HG02763 (cell line): ENCODE measurements at regions not wholly inside any gene's neighbourhood (a gene's known extent, or its start where the extent isn't known, plus 50 kb on each side); places are given as distances from the start of the nearest gene placed in this dataset.

Experiments used
- ATAC-seq: cut with Tn5 transposase; IDR thresholded peaks from one replicate; pipeline ENCODE4 v1.9.1; 2021; ENCODE audit warnings: mild to moderate bottlenecking, moderate library complexity; ENCODE audit not compliant: unreplicated experiment

GRCh38 chr4:157572951-157573350 is 352.4 kb downstream of the GRIA2 start:
- ATAC-seq = no peak

GRCh38 chr4:157572284-157572683 is 351.8 kb downstream of the GRIA2 start:
- no peak for ATAC-seq

- no peak for ATAC-seq
These were observed 344.2 kb downstream of the GRIA2 start for GRCh38 chr4:157564771-157565170.

- no peak for ATAC-seq
These were observed 343.7 kb downstream of the GRIA2 start for GRCh38 chr4:157564218-157564617.

DNA sequence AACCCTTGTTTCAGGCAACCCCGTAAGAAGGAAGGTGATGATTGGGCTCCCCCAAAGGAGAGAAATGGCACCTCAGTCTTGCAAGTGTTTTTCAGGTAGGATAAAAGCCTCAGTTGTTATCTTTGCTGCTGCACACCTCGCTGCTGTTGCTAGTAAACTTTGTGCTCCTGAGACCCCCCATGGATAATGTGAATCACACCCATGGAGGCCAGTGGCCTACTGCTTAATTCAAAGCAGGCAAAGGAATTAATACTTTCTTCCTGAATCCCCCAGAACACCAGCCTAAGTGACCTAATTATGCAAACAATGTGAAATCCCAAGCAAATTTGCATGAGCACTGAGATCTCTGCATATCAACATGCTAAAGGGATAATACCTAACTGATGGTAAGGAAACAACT is 337.5 kb downstream of the GRIA2 start:
- no peak for ATAC-seq

- ATAC-seq = no peak
These were observed 329.5 kb downstream of the GRIA2 start for GRCh38 chr4:157550028-157550427.

- ATAC-seq = no peak
These were observed 307.4 kb downstream of the GRIA2 start for GRCh38 chr4:157527954-157528353.

DNA sequence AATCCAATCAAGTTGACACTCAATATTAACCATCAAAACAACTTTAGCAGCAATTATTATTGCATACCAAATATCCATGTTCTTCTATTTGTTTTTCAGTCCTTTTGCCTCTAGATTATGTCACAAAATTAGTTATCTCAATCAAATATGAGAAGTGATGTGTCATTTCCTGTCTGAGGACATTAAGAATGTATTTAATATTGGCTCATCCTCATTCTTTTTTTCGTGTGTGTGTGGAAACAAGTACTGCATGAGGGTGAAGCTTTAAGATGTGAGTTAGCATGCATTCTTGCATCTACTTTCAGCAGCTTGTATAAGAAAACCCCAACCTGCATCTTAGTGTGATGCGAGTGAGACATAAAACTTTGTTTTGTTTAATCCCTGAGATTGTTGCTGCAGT is 301.4 kb downstream of the GRIA2 start:
- no peak for ATAC-seq

DNA sequence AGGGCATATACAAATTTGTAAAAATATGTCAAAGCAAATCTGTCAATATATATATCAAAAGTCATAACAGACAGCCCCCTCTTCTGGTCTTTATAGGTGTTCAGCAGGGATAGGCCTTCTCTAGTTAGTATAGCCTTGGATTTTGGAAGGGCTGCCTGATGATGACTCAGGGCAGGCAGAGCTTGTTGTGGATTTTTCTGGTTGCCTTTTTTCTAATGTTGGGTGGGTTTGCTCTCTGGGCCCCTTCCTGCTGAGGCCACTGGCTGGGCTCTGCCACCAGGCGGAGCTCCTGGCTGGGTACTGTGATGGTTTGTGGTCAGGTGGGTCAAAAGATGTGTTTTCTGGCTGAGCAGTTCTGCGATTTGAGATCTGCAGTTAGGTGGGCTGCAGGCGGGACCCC is 294.2 kb downstream of the GRIA2 start:
- no peak for ATAC-seq

- ATAC-seq = no peak
These were observed 288.8 kb downstream of the GRIA2 start for GRCh38 chr4:157509341-157509740.

DNA sequence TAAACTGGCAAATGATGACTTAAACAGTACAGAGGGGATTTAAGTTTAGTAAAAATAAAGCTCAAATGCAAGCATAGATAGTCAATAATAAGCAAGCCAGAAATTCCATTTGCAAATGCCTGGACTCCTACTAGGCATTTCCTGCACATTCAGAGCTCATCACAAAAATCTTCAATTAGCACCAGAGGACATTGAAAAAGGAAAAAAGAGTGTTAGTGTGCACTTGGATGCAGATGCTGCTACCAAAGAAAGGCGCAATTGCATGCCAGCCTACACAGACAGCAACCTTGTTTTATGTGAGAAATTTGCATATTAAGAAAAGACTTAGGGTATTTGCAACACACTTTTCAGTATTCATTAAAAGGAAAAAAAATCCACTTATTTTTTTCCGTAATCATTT is 282.1 kb downstream of the GRIA2 start:
- no peak for ATAC-seq

- no peak for ATAC-seq
These were observed 239.3 kb downstream of the GRIA2 start for GRCh38 chr4:157459785-157460184.

DNA sequence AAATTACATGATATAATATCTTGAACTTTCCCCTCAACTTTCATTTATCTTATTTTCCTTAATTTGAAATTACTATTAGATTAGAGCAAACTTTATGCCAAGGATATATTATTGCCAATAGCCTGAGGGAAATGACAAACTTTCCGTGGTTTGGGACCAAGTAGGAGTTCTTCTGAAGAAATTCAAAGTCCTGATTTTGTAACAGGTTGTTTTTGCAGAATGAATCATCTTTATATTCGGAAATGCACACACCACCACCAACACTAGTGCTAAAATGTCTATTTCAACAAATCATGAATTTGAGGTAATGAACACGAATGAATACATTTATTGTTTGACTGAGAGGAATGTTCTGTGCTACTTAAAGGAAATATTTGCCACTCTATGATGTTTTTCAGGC is 226.7 kb downstream of the GRIA2 start:
- ATAC-seq = no peak

DNA sequence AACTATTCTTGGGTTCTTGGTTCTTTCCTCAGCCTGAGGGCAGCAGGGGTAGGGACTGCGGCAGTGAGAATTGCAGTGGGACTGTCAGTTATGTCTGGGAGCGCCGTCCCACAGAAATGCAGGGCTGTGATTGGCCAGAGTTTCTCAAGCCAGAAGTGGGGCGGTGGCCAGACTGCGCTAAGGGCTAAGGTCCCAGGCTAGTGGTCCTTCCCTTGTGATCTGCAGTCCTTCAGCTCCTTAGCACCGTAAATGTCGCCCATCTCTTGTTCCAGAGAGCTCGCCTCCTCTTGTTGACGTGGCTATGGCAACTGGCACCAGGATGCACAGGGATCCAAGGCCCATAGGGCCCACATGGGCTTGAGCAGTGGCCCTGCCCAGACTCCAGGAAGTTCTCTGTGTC is 223.5 kb downstream of the GRIA2 start:
- ATAC-seq = no peak

DNA sequence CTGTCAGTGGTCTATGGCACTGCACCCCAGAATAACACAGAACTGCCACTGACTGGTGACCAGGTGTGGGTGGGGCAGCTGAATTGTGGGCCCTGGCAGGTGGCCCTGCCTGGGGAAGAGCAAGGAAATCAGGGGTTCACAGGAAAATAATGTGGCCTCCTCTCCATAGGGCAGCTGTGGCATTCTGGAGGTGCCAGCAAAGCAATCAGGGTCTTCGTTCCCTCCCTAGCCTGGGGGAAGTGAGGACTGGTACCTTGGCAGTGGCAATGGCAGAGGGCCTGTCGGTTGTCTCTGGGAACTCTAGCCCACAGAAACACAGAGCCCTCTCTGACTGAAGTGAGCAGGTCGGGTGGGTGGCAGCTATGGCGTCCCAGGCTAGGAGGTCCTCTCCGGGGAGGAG is 223.0 kb downstream of the GRIA2 start:
- ATAC-seq = no peak

GRCh38 chr4:157425897-157426296 is 205.4 kb downstream of the GRIA2 start:
- ATAC-seq = no peak

DNA sequence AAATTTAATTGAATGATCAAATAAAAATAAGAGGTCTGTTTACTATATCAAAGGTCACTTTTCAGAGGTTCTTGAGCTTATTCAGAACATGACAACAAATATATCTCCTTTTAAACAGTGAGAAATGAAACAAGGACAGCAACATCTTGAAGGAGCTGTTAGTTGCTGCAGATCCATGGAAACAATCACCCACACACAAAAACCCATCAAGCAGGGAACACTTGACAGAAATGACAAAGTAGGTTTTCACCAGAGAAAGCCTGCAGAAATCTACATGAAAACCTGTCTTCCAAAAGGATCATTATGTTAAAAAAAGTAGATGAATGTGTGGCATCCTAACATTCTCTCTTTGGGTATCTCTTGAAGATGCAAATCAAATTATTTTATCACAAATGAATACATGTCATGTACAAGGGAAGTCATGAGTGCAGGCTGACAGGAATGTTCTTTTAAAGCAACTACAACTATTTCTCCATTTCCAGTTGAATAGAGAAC is 203.0 kb downstream of the GRIA2 start:
- no peak for ATAC-seq

- no peak for ATAC-seq
These were observed 200.8 kb downstream of the GRIA2 start for GRCh38 chr4:157421365-157421764.
